HG03159 (cell line): ENCODE measurements at regions not wholly inside any gene's neighbourhood (a gene's known extent, or its start where the extent isn't known, plus 50 kb on each side); places are given as distances from the start of the nearest gene placed in this dataset.
"Not testable (repeated sequence)": the region's sequence is repeated elsewhere in the genome, so short reads cannot be mapped to it uniquely, and the experiment has no call there.

ENCODE experiments used
- ATAC-seq: cut with Tn5 transposase; IDR thresholded peaks from one replicate; pipeline ENCODE4 v1.9.1; 2021; ENCODE audit warnings: mild to moderate bottlenecking, moderate library complexity; ENCODE audit not compliant: unreplicated experiment

DNA sequence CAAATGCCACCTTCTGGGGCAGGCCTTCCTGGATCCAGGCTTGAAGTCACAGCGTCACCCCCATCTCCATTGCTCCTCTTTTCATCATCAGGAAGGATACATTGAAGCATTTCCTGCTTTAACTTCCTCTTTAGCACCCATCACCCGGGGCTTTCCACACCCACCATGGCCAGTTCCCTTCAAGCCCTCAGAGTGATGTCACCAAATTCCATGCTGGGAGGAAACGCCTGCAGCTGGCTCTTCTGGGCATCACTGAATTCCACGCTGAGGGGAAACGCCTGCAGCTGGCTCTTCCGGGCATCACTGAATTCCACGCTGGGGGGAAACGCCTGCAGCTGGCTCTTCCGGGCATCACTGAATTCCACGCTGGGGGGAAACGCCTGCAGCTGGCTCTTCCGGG, 354.6 kb downstream of the SMOC2 start:
- not testable (repeated sequence) for ATAC-seq

GRCh38 chr6:168794491-168794890, 353.5 kb downstream of the SMOC2 start:
- ATAC-seq, result no peak

DNA sequence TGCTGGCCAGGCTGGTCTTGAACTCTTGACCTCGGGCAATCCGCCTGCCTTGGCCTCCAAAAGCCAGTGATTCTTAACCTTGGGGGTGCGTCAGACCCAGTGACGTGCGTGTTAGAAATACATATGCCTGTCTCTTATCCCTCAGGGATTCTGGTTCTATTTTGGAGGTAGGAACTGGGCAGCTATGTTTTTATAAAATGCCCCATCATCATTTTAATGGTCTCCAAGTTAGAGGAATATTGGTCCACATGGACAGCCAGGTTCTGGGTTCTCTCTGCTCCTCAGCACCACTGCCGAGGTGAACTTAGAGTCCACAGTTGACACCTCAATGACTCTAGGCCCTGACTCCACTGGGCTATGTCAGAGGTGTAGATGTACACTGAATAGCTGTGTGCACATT, 352.7 kb downstream of the SMOC2 start:
- no peak for ATAC-seq

- no peak for ATAC-seq
These were observed 350.9 kb downstream of the SMOC2 start for GRCh38 chr6:168791917-168792316.

DNA sequence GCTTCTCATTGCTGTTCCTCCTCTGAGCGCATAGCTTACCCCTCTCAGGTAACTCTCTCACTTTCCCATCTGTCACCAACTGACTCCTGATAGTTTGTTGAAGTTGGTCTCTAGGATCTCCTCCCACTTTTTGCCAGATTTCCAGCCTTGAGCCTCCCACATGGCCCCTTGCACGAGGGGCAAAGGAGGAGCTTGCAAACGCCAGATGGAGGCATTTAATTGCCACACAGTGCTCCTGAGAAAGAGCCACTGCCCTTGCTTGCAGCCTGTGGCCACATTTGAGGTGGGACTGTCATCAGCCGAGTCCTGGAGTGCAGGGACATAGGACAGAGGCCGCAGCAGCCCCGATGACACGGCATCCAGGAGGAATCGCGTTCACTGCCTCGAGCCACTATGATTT, 348.7 kb downstream of the SMOC2 start:
- ATAC-seq, result no peak

DNA sequence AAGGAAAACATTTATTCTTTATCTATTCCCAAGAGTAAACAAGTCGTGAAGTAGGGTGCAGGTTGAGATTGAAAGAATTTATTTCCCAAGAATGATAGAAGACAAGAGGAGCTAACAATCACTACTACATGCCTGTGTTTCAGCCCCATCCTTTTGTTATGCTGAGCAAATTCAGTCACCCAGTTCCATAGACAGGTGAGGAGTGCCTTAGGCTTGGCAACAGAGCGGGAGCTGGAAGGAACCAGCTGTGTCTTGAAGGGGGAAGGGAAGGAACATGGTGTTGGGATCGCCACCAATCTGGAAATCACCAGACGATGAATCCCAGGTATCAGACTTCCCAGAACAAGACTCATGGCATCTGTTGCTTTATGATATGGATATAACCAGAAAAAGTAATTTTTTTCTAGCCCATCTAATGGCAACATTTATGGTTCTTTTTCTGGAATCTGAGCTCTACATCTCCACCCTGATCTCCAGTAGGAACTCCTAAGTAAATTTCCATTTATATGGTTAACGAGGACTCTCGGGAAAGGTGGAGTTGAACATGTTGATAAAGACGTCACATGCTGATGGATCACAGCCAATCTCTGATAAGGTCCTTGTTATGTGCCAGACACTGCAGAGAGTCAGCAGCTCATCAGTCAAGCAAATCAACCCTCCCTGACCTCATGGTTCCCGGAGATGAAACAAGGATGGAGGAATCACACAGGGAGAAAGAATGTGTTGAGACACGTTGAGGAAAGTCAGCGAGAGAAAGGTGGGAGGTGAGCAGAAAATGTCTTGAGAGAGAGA, 344.9 kb downstream of the SMOC2 start:
- no peak for ATAC-seq

DNA sequence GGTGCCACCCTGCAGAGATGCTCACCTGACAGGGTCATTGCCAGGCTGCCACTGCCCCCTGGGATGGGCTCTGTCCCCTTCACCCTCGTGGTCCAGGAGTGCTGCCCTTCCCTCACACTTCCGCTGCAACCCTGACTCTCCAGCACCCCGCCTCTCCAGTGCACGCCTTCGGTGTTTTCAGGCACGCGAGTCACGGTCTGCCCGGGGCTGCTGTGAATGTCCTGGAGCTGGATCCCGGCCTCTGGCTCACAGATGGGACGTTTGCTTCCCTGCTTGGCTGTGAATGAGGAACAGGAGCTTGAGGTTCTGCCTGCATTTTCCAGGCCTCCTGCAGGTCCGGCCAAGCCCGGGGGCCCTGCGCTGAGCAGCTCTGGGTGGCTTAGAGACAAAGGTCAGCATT, 343.4 kb downstream of the SMOC2 start:
- ATAC-seq, result no peak

GRCh38 chr6:168783720-168784119, 342.7 kb downstream of the SMOC2 start:
- no peak for ATAC-seq

DNA sequence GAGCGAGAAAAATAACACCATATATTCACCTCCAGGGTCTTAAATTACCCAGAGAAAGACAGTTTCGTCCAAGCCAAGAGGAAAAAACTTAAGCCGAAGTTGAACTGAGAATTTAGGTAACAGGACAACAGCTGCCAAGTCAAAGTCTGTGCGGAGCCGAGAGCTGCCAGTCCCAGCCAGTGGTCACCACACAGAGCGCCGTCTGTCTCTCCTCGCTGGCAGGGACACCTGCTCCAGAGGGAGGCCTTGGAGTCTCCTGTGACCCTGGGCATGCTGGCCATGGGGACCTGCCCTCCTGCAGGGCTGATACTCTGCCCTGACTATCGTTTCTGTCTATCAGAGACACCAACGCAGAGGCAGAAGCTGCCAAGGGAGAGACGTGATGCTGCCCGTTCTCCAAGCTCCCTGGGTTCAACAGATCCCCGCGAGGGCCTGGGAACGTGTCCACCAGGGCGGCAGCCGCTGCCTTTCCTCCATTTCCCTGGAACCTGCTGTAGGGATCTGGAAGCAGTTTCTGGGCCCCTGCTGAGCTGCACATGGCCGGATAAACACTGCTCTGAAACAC, 341.3 kb downstream of the SMOC2 start:
- ATAC-seq, result no peak

DNA sequence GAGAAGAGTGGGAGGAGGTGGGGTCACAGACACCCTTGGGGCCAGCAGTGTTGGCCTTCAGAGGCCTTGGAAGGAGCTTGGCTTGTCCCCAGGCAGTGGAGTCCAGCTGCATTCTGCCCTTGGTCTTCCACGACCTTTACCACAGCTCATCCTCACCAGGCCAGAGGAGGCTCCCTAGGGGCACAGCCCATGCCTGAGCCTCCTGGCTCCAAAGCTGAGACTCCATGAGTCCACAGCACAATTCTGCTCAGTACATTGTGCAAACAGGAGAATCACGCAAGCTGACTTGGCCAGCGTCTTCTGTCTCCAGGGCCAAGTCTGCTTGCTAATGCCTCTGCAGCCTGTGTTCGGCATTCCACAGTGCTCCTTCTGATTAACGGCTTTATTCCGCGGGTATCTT, 337.2 kb downstream of the SMOC2 start:
- no peak for ATAC-seq

- ATAC-seq, result no peak
These were observed 333.4 kb downstream of the SMOC2 start for GRCh38 chr6:168774381-168774780.

DNA sequence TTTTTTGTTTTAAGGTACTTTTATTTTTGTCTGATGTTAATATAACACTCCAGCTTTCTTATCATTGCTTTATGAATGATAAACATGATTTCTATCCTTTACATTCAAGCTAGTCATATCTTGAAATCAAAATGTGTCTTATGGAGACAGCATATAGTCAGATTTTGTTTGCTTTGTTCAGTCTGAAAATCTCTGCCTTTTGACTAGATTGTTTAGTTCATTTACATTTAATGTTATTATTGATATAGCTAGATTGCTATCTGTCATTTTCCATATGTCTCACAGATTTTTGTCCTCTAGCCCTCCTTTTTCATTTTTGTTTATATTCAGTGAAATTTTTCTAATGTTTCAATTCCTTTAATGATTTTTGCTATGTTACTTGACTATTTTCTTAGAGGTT, 332.8 kb downstream of the SMOC2 start:
- ATAC-seq, result no peak

DNA sequence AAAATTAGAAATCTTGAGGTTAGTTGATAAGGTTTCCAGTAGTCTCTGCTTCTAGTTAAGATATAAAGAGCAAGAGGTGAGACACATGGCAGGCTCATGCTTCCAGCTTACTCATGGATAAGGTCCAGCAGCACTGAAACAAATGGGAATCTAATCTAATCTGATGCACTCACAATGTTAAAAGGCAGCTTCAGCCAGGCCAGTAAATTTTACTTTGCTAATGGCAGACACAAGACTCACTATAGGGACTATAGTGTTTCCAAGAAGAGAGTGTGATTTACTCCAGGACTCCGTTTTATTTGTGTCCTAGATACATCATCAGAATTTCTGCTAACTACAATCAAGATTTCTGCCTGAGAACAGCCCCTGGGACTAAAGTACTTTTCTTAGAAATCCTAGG, 324.8 kb downstream of the SMOC2 start:
- ATAC-seq, result no peak

DNA sequence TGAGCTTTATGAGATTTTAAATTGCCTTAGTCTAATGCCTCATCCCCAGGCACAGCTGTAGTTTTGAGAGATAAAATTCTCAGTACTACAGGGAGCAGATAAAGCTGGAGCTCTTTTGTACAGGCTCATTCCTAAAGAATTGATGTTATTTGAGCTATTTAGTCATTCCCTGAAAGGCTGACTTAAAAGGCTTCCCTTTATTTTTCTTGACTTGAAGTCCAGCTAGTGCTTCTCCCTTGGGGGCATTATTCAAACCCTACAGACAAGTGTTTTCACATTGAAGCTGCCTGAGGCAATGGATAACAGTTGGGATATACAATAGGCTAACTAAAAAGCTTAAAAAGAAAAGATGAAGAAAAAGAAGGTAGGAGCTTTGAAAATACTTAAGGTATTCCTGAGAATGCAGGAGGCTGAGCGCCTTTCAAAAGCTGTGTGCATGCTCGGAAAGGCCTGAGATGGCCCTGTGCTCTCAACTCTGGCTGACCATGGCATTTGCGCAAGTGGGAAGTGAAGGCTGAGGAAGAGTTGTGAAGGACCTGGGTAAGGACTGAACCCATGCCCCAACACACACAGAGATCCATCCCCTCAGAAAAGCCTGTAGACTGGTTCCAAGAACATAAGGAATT, 315.1 kb downstream of the SMOC2 start:
- no peak for ATAC-seq

DNA sequence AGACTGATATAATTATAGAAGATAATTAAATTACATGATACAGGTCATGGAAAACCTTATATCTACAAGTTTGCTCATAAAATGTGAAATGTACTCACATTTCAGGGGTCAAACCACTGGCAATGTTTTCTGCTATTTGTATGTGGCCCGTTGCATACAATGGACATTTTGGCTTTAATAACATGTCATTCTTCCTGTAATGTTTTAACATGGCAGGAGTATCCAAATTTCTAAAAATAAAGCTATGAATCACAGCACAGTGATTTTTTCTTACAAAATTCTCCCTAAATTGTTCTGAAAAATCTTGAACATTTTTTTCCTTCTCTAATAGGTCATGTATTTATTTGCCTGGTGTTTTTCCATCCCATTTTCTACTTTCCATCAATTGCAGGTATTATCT, 305.7 kb downstream of the SMOC2 start:
- no peak for ATAC-seq

GRCh38 chr6:168746013-168746412, 305.0 kb downstream of the SMOC2 start:
- no peak for ATAC-seq

GRCh38 chr6:168744861-168745260, 303.9 kb downstream of the SMOC2 start:
- no peak for ATAC-seq

- ATAC-seq, result no peak
These were observed 301.2 kb downstream of the SMOC2 start for GRCh38 chr6:168741942-168742782.

DNA sequence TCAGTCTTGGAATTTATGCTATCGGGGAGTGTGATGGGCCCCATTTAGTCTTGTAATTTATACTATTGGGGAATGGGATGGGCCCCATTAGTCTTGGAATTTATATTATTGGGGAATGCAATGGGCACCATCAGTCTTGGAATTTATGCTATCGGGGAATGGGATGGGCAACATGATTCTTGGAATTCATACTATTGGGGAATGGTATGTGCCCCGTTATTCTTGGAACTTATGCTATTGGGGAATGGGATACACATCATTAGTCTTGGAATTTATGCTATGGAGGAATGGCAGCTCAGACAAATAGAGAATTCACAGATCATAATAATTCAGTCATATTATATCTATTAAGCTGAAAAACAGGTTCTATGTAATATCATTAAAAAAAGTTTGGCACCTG, 300.3 kb downstream of the SMOC2 start:
- ATAC-seq, result no peak

- ATAC-seq, result no peak
These were observed 298.4 kb downstream of the SMOC2 start for GRCh38 chr6:168739381-168739780.

GRCh38 chr6:168737481-168737880, 296.5 kb downstream of the SMOC2 start:
- ATAC-seq, result no peak
